ENCODE measurements at regions not wholly inside any gene's neighbourhood (a gene's known extent, or its start where the extent isn't known, plus 50 kb on each side); places are given as distances from the start of the nearest gene placed in this dataset.
"Not testable (repeated sequence)": the region's sequence is repeated elsewhere in the genome, so short reads cannot be mapped to it uniquely, and the experiment has no call there.

GRCh38 chr20:47927385-47927851 is 142.1 kb upstream of the SULF2 start:
- FAIRE-seq (no peak), DNase-seq (ENCODE audit: extremely low spot score, insufficient read length, low read depth) (no peak)

- FAIRE-seq: no peak
- no peak for DNase-seq (ENCODE audit: extremely low spot score, insufficient read length, low read depth)
Observed at GRCh38 chr20:47926731-47927130, 141.4 kb upstream of the SULF2 start.

DNA sequence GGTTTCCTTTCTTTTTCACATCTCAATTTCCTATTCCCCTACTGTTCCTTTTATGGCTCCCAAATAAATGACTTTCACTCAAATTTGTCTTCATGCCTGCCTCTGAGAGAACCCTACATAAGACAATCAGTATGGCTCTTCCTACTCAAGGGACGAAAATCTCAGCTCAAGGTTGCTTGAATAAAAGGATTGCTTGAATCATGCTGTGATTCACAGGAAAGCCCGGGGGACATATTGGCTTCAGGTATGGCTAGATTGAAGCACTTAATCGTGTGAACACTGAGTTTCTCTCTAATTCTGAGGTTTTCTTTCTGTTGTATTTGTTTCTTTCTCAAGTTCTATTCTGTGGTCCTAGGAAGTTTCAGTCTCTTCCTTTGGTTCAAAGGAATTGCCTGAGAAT is 140.3 kb upstream of the SULF2 start:
- DNase-seq (ENCODE audit: extremely low spot score, insufficient read length, low read depth): no peak
- FAIRE-seq: no peak

- DNase-seq (ENCODE audit: extremely low spot score, insufficient read length, low read depth) (no peak), FAIRE-seq (no peak)
Observed at GRCh38 chr20:47922269-47922668, 137.0 kb upstream of the SULF2 start.

DNA sequence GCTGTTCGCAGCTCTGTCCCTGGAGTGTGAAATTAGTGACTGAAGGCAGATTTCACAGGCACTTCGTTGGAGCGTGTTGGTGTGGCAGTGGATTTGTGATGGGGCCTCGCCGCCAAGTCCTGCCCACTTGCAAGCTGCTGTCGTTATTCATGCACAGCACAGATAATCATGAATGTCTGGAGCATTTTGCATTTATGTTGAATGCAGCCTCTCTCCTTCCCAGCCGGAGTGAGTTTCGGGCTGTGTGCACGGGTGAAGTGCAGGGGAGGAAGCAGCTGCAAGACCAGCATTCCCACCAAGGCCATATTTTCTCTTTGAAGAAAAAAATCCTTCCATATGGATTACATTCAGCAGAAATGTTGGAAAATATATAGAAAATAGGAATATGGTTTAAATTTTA is 136.5 kb upstream of the SULF2 start:
- not testable (repeated sequence) for FAIRE-seq; DNase-seq (ENCODE audit: extremely low spot score, insufficient read length, low read depth)

DNA sequence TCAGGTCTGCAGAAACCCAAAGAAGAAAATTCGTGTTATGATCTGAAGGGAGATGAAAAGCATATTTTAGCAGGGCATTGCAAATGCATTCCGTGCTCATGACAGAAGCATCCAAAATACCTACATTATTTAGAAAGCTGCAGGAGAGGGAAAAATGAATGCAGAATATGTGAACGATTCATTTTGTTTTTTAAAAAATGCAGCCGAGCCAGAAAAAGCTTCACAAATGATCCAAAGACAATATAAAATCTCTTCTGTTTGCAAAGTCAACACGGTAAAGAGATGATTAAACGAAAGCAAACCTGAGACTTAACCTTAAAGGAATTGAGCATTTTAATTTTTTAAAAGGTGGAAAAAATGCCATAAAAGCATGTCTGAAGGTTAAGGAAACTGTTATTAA is 136.1 kb upstream of the SULF2 start:
- no peak for DNase-seq (ENCODE audit: extremely low spot score, insufficient read length, low read depth)
- FAIRE-seq: no peak

GRCh38 chr20:47917549-47918070 is 132.3 kb upstream of the SULF2 start:
- no peak for FAIRE-seq
- DNase-seq (ENCODE audit: extremely low spot score, insufficient read length, low read depth): no peak

DNA sequence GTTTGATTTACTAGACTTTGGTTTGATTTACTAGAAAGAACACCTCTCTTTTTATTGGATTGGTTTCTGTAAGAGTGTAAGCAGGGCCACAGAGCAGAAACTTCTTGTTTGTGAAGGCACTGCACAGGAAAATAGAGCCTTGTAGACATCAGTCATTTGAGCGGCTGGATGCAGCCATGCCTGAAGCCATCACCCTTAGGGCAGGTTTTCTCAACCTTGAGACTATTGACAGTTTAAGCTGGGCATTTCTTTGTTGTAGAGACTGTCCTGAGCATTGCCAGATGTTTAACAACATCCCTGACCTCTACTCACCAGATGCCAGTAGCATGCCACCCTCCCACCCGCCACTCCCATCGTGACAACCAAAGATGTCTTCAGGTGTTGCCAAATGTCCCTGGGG is 130.2 kb upstream of the SULF2 start:
- no peak for FAIRE-seq

DNA sequence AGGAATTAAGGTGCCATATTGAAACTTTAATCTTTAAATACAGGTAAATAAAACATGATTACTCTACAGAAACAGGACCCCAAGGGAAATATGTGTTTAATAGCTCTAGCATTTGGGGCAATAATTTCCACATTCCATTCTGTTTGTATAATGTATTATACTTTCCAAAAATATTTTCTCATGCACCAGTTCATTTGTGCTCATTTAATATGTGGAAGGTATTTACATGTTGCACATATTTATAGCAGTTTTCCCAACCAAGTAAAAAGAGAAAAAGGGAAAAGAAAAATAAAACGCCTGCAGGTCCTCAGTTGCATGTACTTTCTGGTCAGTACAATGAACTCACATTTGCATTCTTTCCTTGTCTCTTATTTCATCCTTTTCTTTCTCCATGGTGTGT is 129.5 kb upstream of the SULF2 start:
- DNase-seq (ENCODE audit: extremely low spot score, insufficient read length, low read depth): no peak
- no peak for FAIRE-seq

More for the DNA sequence above, 130.2 kb upstream of the SULF2 start:
- no peak for DNase-seq (ENCODE audit: extremely low spot score, insufficient read length, low read depth)

GRCh38 chr20:47912786-47913501 is 127.7 kb upstream of the SULF2 start:
- DNase-seq (ENCODE audit: extremely low spot score, insufficient read length, low read depth); FAIRE-seq: not testable (repeated sequence)

GRCh38 chr20:47912165-47912564 is 126.9 kb upstream of the SULF2 start:
- not testable (repeated sequence) for DNase-seq (ENCODE audit: extremely low spot score, insufficient read length, low read depth); FAIRE-seq

GRCh38 chr20:47909696-47910369 is 124.6 kb upstream of the SULF2 start:
- not testable (repeated sequence) for FAIRE-seq; DNase-seq (ENCODE audit: extremely low spot score, insufficient read length, low read depth)

- FAIRE-seq: not testable (repeated sequence)
Observed at GRCh38 chr20:47908361-47909035, 123.2 kb upstream of the SULF2 start.

GRCh38 chr20:47907951-47908350 is 122.7 kb upstream of the SULF2 start:
- DNase-seq (ENCODE audit: extremely low spot score, insufficient read length, low read depth); FAIRE-seq: not testable (repeated sequence)

More at GRCh38 chr20:47908361-47909035, 123.2 kb upstream of the SULF2 start:
- not testable (repeated sequence) for DNase-seq (ENCODE audit: extremely low spot score, insufficient read length, low read depth)

- FAIRE-seq (no peak), DNase-seq (ENCODE audit: extremely low spot score, insufficient read length, low read depth) (no peak)
Observed at GRCh38 chr20:47907031-47907675, 121.9 kb upstream of the SULF2 start.

GRCh38 chr20:47906348-47906660 is 121.0 kb upstream of the SULF2 start:
- no peak for FAIRE-seq
- DNase-seq (ENCODE audit: extremely low spot score, insufficient read length, low read depth): no peak

- no peak for FAIRE-seq
- DNase-seq (ENCODE audit: extremely low spot score, insufficient read length, low read depth): no peak
Observed at GRCh38 chr20:47905628-47906347, 120.5 kb upstream of the SULF2 start.

DNA sequence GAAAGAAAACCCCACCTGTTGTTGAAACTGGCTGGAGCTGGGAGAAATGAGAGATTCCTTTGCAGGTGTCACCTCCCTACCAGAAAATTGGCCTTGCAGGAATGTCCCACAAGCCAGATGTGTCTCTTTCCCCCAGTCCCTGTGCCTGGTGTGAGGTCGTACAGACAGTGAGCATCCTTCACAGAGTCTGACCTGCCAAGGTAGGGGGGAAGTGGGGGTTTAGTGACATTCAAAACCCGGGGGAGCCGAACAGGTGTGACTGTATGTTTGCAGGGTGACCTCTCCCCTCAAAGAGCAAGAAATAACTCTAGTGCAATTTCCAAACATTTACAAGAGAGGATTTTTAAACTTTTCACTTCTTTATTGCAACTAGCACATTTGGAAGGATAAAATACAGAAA is 117.7 kb upstream of the SULF2 start:
- not testable (repeated sequence) for DNase-seq (ENCODE audit: extremely low spot score, insufficient read length, low read depth); FAIRE-seq

DNA sequence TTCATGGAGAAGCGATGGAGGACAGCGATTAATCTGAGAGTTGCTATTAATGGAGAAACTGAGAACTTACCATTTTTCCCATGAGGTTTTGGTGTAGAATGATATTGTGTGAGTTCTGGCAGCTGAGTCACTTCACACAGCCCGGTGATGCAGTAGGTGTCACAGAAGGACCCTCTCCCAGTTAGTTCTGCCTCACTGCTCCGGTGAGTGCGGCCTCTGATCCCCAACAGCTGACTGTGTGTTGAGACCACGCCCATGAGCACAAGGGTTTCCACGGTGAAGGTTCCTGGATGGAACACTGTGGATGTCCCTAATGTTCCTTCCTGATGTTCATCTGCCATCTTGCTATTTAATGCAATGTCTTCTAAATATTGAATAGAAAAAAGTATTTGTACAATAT is 114.0 kb upstream of the SULF2 start:
- not testable (repeated sequence) for FAIRE-seq; DNase-seq (ENCODE audit: extremely low spot score, insufficient read length, low read depth)

- no peak for FAIRE-seq
Observed at GRCh38 chr20:47897461-47897860, 112.2 kb upstream of the SULF2 start.

More at GRCh38 chr20:47897461-47897860, 112.2 kb upstream of the SULF2 start:
- DNase-seq (ENCODE audit: extremely low spot score, insufficient read length, low read depth): no peak

Measured in GM18507 (cell line).